Caco-2 (cell line): ENCODE measurements at regions not wholly inside any gene's neighbourhood (a gene's known extent, or its start where the extent isn't known, plus 50 kb on each side); places are given as distances from the start of the nearest gene placed in this dataset.

Experiments used
- BruUV-seq: library from RNA; stranded (reverse); fragments of 400-500 nt; replicated peaks from 2 replicates; lab custom pipeline; 2021; lab: Mats Ljungman, UMichigan
- CTCF ChIA-PET: fragments of 300-600 bp; sonication (Branson Sonifier 250); formaldehyde crosslinking; loops from one replicate; lab custom pipeline; 2022; ENCODE audit warnings: antibody characterized with exemption; lab: Charles Lee
- POLR2A ChIA-PET: fragments of 300-600 bp; sonication (Branson Sonifier 250); formaldehyde crosslinking; loops from one replicate; lab custom pipeline; 2022; ENCODE audit warnings: antibody characterized with exemption; lab: Charles Lee
- DNase-seq, 2 experiments: peaks; one replicate each; pipeline versions ENCODE4 v3.0.0 to v3.0.0-alpha.2; 2020 to 2022
- H3K27me3 ChIP-seq: replicated peaks from 2 replicates; pipeline ENCODE4 v1.6.0; 2011; ENCODE audit warnings: low read length; ENCODE audit not compliant: control insufficient read depth, insufficient read depth
- H3K36me3 ChIP-seq: 2 replicates; pipeline ENCODE4 v1.5.1; 2011; ENCODE audit warnings: low read length; ENCODE audit not compliant: control insufficient read depth, insufficient read depth
- H3K4me1 ChIP-seq: fragments of 250-450 bp; sonication (Bioruptor Pico); 2 replicates; pipeline ENCODE4 v1.5.1; 2020; ENCODE audit warnings: mild to moderate bottlenecking
- H3K4me3 ChIP-seq: 2 replicates; pipeline ENCODE4 v1.5.1; 2011; ENCODE audit warnings: low read depth, mild to moderate bottlenecking, control low read depth, low read length
- H3K9me3 ChIP-seq: fragments of 250-450 bp; sonication (Bioruptor Pico); 2 replicates; pipeline ENCODE4 v1.5.1; 2020; ENCODE audit warnings: mild to moderate bottlenecking, moderate library complexity
- H3K27ac Mint-ChIP-seq: one replicate; pipeline ENCODE4 v1.8.0; 2022; ENCODE audit warnings: mixed read lengths; ENCODE audit not compliant: unreplicated experiment
- H3K27me3 Mint-ChIP-seq: one replicate; pipeline ENCODE4 v1.8.0; 2022; ENCODE audit warnings: mixed read lengths; ENCODE audit not compliant: insufficient read depth, unreplicated experiment
- H3K36me3 Mint-ChIP-seq: one replicate; pipeline ENCODE4 v1.8.0; 2022; ENCODE audit warnings: mild to moderate bottlenecking, mixed read lengths; ENCODE audit not compliant: insufficient read depth, unreplicated experiment
- H3K4me1 Mint-ChIP-seq: one replicate; pipeline ENCODE4 v1.8.0; 2022; ENCODE audit warnings: low read depth, mixed read lengths; ENCODE audit not compliant: unreplicated experiment
- H3K4me3 Mint-ChIP-seq: one replicate; pipeline ENCODE4 v1.8.0; 2022; ENCODE audit warnings: mild to moderate bottlenecking, moderate library complexity, mixed read lengths; ENCODE audit not compliant: unreplicated experiment
- H3K9me3 Mint-ChIP-seq: one replicate; pipeline ENCODE4 v1.8.0; 2022; ENCODE audit warnings: mixed read lengths; ENCODE audit not compliant: unreplicated experiment
- CTCF ChIP-seq, 2 experiments: fragments of 200-600 bp in 1 of 2; IDR thresholded peaks; 1 replicate in 1 of 2; 2 replicates in 1 of 2; pipeline versions ENCODE4 v1.5.1 to v1.8.0; 2011 to 2022; ENCODE audit warnings: antibody characterized with exemption in 1 of 2, control low read depth in 1 of 2, inconsistent platforms in 1 of 2, low read depth in 1 of 2, low read length in 1 of 2, mild to moderate bottlenecking in 1 of 2, moderate library complexity in 1 of 2; ENCODE audit not compliant: insufficient read depth in 1 of 2, severe bottlenecking in 1 of 2, unreplicated experiment in 1 of 2
- intact Hi-C: fragments of 100-400 bp; cut with micrococcal nuclease; formaldehyde crosslinking; loops from one replicate; pipeline ENCODE4 v1.10.0; 2022; ENCODE audit not compliant: unreplicated experiment

- no peak for DNase-seq
- ChIA-PET CTCF (no interaction called here), POLR2A (no interaction called here)
- Histone ChIP-seq H3K4me1 (no peaks in the 10 kb centered on the region), H3K4me3 (no peak overlapping the region), H3K9me3 (no peaks in the 10 kb centered on the region), H3K27me3 (no peaks in the 10 kb centered on the region), H3K36me3 (no peaks in the 10 kb centered on the region)
- no peaks in the 10 kb centered on the region for H3K4me1 Mint-ChIP-seq
- no peaks in the 10 kb centered on the region for H3K9me3 Mint-ChIP-seq
- no TSS peak for BruUV-seq
- TF ChIP-seq CTCF (IDR thresholded peaks at IDR 0.05; ENCODE audit: insufficient read depth in 1 of 2, low read depth in 1 of 2, low read length in 1 of 2, severe bottlenecking in 1 of 2, unreplicated experiment in 1 of 2): no peak
- no peak overlapping the region for H3K27ac Mint-ChIP-seq
- peaks cover 3% of the 10 kb centered on the region for H3K27me3 Mint-ChIP-seq
- intact Hi-C loops: no loop called here
- no peak overlapping the region for H3K4me3 Mint-ChIP-seq
- no peaks in the 10 kb centered on the region for H3K36me3 Mint-ChIP-seq
Observed at GRCh38 chr9:86601697-86602096, 247.5 kb upstream of the TUT7 start.

GRCh38 chr9:86600977-86601376 lies 246.8 kb upstream of the TUT7 start:
- Histone ChIP-seq H3K4me1 (no peaks in the 10 kb centered on the region), H3K36me3 (no peaks in the 10 kb centered on the region), H3K9me3 (no peaks in the 10 kb centered on the region), H3K27me3 (no peaks in the 10 kb centered on the region), H3K4me3 (no peak overlapping the region)
- POLR2A ChIA-PET: no interaction called here
- DNase-seq: no peak
- no peaks in the 10 kb centered on the region for H3K9me3 Mint-ChIP-seq
- H3K27ac Mint-ChIP-seq: no peak overlapping the region
- no peak for TF ChIP-seq CTCF (IDR thresholded peaks at IDR 0.05; ENCODE audit: insufficient read depth in 1 of 2, low read depth in 1 of 2, low read length in 1 of 2, severe bottlenecking in 1 of 2, unreplicated experiment in 1 of 2)
- CTCF ChIA-PET: no interaction called here
- BruUV-seq: no TSS peak
- no peaks in the 10 kb centered on the region for H3K4me1 Mint-ChIP-seq
- no peaks in the 10 kb centered on the region for H3K36me3 Mint-ChIP-seq
- H3K27me3 Mint-ChIP-seq: peaks cover 3% of the 10 kb centered on the region
- no peak overlapping the region for H3K4me3 Mint-ChIP-seq
- intact Hi-C loops: no loop called here

- peaks cover 3% of the 10 kb centered on the region for H3K27me3 Mint-ChIP-seq
- no peaks in the 10 kb centered on the region for H3K4me1 ChIP-seq
- no peak overlapping the region for H3K27ac Mint-ChIP-seq
- no peak for TF ChIP-seq CTCF (IDR thresholded peaks at IDR 0.05; ENCODE audit: insufficient read depth in 1 of 2, low read depth in 1 of 2, low read length in 1 of 2, severe bottlenecking in 1 of 2, unreplicated experiment in 1 of 2)
- no peaks in the 10 kb centered on the region for H3K9me3 ChIP-seq
- H3K4me1 Mint-ChIP-seq: no peaks in the 10 kb centered on the region
- no peaks in the 10 kb centered on the region for H3K9me3 Mint-ChIP-seq
- H3K4me3 Mint-ChIP-seq: no peak overlapping the region
- no peaks in the 10 kb centered on the region for H3K27me3 ChIP-seq
- ChIA-PET POLR2A (no interaction called here), CTCF (no interaction called here)
- H3K36me3 ChIP-seq: no peaks in the 10 kb centered on the region
- no peak for DNase-seq
- no peak overlapping the region for H3K4me3 ChIP-seq
- intact Hi-C loops: no loop called here
- H3K36me3 Mint-ChIP-seq: no peaks in the 10 kb centered on the region
- BruUV-seq: no TSS peak
Observed at GRCh38 chr9:86600291-86600690, 246.1 kb upstream of the TUT7 start.
